ENCODE measurements at regions not wholly inside any gene's neighbourhood (a gene's known extent, or its start where the extent isn't known, plus 50 kb on each side); places are given as distances from the start of the nearest gene placed in this dataset.

DNA sequence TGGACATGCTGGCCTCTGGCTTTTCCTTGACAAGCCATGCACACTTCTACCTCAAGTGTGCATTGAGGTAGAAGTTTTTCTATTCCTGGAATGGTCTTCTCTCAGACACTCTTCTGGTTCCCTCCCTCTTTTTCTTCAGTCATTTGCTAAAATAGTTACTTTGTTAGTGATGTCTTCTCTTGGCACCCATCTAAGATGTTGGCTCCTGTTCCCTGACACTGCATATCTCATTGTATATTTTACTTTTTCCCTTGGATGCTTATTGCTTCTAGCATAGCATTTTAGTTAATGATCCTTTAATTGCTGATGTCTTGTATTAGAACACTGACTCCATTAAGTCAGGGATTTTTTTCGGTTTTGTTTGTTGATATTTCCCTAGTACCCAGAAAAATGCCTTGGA is 758.7 kb upstream of the NRSN1 start:
- TF ChIP-seq, protein P1, sequence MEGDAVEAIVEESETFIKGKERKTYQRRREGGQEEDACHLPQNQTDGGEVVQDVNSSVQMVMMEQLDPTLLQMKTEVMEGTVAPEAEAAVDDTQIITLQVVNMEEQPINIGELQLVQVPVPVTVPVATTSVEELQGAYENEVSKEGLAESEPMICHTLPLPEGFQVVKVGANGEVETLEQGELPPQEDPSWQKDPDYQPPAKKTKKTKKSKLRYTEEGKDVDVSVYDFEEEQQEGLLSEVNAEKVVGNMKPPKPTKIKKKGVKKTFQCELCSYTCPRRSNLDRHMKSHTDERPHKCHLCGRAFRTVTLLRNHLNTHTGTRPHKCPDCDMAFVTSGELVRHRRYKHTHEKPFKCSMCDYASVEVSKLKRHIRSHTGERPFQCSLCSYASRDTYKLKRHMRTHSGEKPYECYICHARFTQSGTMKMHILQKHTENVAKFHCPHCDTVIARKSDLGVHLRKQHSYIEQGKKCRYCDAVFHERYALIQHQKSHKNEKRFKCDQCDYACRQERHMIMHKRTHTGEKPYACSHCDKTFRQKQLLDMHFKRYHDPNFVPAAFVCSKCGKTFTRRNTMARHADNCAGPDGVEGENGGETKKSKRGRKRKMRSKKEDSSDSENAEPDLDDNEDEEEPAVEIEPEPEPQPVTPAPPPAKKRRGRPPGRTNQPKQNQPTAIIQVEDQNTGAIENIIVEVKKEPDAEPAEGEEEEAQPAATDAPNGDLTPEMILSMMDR (IDR thresholded peaks at IDR 0.05), result no peak
- TF ChIP-seq POLR2A (IDR thresholded peaks at IDR 0.05), result no peak

All from right lobe of liver (tissue), 4 donors.